HEK293 (cell line): ENCODE measurements at regions not wholly inside any gene's neighbourhood (a gene's known extent, or its start where the extent isn't known, plus 50 kb on each side); places are given as distances from the start of the nearest gene placed in this dataset.
"Not testable (repeated sequence)": the region's sequence is repeated elsewhere in the genome, so short reads cannot be mapped to it uniquely, and the experiment has no call there.

Experiments used
- CTCF ChIA-PET: fragments of 350-600 bp; formaldehyde crosslinking; extraction: SDS; loops from one replicate; lab custom pipeline; 2021; ENCODE audit warnings: antibody characterized with exemption; lab: Yijun Ruan, JAX
- POLR2A ChIA-PET: fragments of 300-600 bp; formaldehyde crosslinking; extraction: SDS; loops from one replicate; lab custom pipeline; 2020; ENCODE audit warnings: antibody characterized with exemption, inconsistent platforms; lab: Yijun Ruan, JAX
- H3K27ac ChIP-seq: fragments of 200-500 bp; sonication (Bioruptor generic); 2 replicates; pipeline ENCODE4 v1.5.1; 2014; ENCODE audit warnings: low read depth, low read length, control low read depth, inconsistent platforms; ENCODE audit errors: extremely low read depth
- H3K36me3 ChIP-seq, 2 experiments: fragments of 200-500 bp in 1 of 2; sonication (Bioruptor generic) in 1 of 2; 1 replicate in 1 of 2; 2 replicates in 1 of 2; pipeline ENCODE4 v1.5.1; 2014 to 2017; ENCODE audit warnings: inconsistent platforms in 2 of 2, low read length in 2 of 2; ENCODE audit not compliant: control insufficient read depth in 2 of 2, insufficient read depth in 1 of 2
- H3K4me1 ChIP-seq: fragments of 200-500 bp; sonication (Bioruptor generic); 2 replicates; pipeline ENCODE4 v1.5.1; 2014; ENCODE audit warnings: mild to moderate bottlenecking, low read length, inconsistent platforms; ENCODE audit not compliant: control insufficient read depth, insufficient read depth
- H3K4me3 ChIP-seq: 2 replicates; pipeline ENCODE4 v1.5.1; 2011; ENCODE audit warnings: low read depth, mild to moderate bottlenecking, control low read depth, low read length, moderate library complexity
- H3K9me3 ChIP-seq: fragments of 200-500 bp; sonication (Bioruptor generic); 2 replicates; pipeline ENCODE4 v1.5.1; 2014; ENCODE audit warnings: low read depth, low read length, inconsistent platforms; ENCODE audit not compliant: control insufficient read depth, insufficient read depth
- HIC1 ChIP-seq: fragments of 450-650 bp; formaldehyde crosslinking; IDR thresholded peaks from 2 replicates; pipeline ENCODE4 v1.5.1; 2016; ENCODE audit warnings: missing biosample characterization, missing genetic modification characterization
- HOXD13 ChIP-seq: sonication (generic); formaldehyde crosslinking; IDR thresholded peaks from 2 replicates; pipeline ENCODE4 v1.8.0; 2022; ENCODE audit warnings: missing genetic modification reagents, borderline replicate concordance
- KLF16 ChIP-seq: fragments of 450-650 bp; formaldehyde crosslinking; IDR thresholded peaks from 2 replicates; pipeline ENCODE4 v1.5.1; 2017; ENCODE audit warnings: missing biosample characterization, missing genetic modification characterization
- MZF1 ChIP-seq: fragments of 450-650 bp; formaldehyde crosslinking; IDR thresholded peaks from 2 replicates; pipeline ENCODE4 v1.5.1; 2017; ENCODE audit warnings: missing biosample characterization, missing genetic modification characterization, borderline replicate concordance
- RBAK ChIP-seq: fragments of 450-650 bp; formaldehyde crosslinking; IDR thresholded peaks from 2 replicates; pipeline ENCODE4 v1.5.1; 2016; ENCODE audit warnings: missing biosample characterization, missing genetic modification characterization
- TRIM28 ChIP-seq: IDR thresholded peaks from 2 replicates; pipeline ENCODE4 v1.6.1; 2011; ENCODE audit warnings: low read length, control low read depth, borderline replicate concordance
- ZNF132 ChIP-seq: fragments of 450-650 bp; formaldehyde crosslinking; IDR thresholded peaks from 2 replicates; pipeline ENCODE4 v1.5.1; 2017; ENCODE audit warnings: missing biosample characterization, missing genetic modification characterization, borderline replicate concordance
- ZNF138 ChIP-seq: fragments of 450-650 bp; formaldehyde crosslinking; IDR thresholded peaks from 2 replicates; pipeline ENCODE4 v1.5.1; 2016; ENCODE audit warnings: missing biosample characterization, missing genetic modification characterization, borderline replicate concordance
- ZNF146 ChIP-seq: fragments of 450-650 bp; formaldehyde crosslinking; IDR thresholded peaks from 2 replicates; pipeline ENCODE4 v1.5.1; 2016; ENCODE audit warnings: missing biosample characterization, missing genetic modification characterization
- ZNF157 ChIP-seq: fragments of 450-650 bp; formaldehyde crosslinking; IDR thresholded peaks from 2 replicates; pipeline ENCODE4 v1.5.1; 2016; ENCODE audit warnings: missing biosample characterization, missing genetic modification characterization
- ZNF341 ChIP-seq: fragments of 450-650 bp; formaldehyde crosslinking; IDR thresholded peaks from 2 replicates; pipeline ENCODE4; 2016; ENCODE audit warnings: low read depth, missing biosample characterization, missing genetic modification characterization
- ZNF366 ChIP-seq: fragments of 450-650 bp; formaldehyde crosslinking; conservative IDR thresholded peaks from 2 replicates; pipeline ENCODE4 v1.5.1; 2016; ENCODE audit warnings: missing biosample characterization, missing genetic modification characterization
- ZNF404 ChIP-seq: fragments of 450-650 bp; formaldehyde crosslinking; IDR thresholded peaks from 2 replicates; pipeline ENCODE4 v1.5.1; 2017; ENCODE audit warnings: missing biosample characterization, missing genetic modification characterization
- ZNF416 ChIP-seq: fragments of 450-650 bp; formaldehyde crosslinking; IDR thresholded peaks from 2 replicates; pipeline ENCODE4 v1.5.1; 2016; ENCODE audit warnings: missing biosample characterization, missing genetic modification characterization
- ZNF426 ChIP-seq: fragments of 450-650 bp; formaldehyde crosslinking; IDR thresholded peaks from 2 replicates; pipeline ENCODE4 v1.5.1; 2017; ENCODE audit warnings: missing biosample characterization, missing genetic modification characterization, mild to moderate bottlenecking, inconsistent platforms, moderate library complexity
- ZNF571 ChIP-seq: fragments of 450-650 bp; formaldehyde crosslinking; IDR thresholded peaks from 2 replicates; pipeline ENCODE4 v1.5.0; 2017; ENCODE audit warnings: missing biosample characterization, missing genetic modification characterization
- ZNF768 ChIP-seq: fragments of 450-650 bp; formaldehyde crosslinking; IDR thresholded peaks from 2 replicates; pipeline ENCODE4 v1.5.1; 2018; ENCODE audit warnings: missing biosample characterization, mild to moderate bottlenecking, missing genetic modification characterization
- ZSCAN23 ChIP-seq: fragments of 450-650 bp; formaldehyde crosslinking; IDR thresholded peaks from 2 replicates; pipeline ENCODE4 v1.5.1; 2016; ENCODE audit warnings: missing biosample characterization, missing genetic modification characterization
- TF ChIP-seq, protein P1 (sequence below): fragments of 450-650 bp; formaldehyde crosslinking; IDR thresholded peaks from 2 replicates; pipeline ENCODE4 v1.5.1; 2016; ENCODE audit warnings: missing biosample characterization, missing genetic modification characterization
- TF ChIP-seq, protein P2 (sequence below): fragments of 450-650 bp; formaldehyde crosslinking; IDR thresholded peaks from 2 replicates; pipeline ENCODE4 v1.5.1; 2017; ENCODE audit warnings: missing biosample characterization, missing genetic modification characterization

DNA sequence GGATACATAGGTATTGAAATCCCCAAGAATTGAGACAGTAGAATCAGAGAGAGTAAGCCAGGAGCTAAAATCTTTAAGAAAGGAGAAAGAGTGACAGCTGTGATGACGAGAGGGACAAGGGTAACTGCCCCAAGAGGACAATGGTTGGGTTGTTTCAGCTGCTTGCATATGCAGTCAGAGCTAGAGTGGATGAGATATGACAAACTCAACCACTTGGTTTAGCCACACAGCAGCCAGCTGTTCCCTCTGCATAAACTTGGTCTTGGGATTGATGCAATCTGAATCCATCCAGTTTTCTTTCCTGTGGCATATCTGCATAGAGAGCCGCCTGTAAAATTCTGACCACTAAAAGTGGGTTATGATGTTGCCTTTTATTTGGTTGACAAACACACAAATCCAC is 100.7 kb downstream of the ZNF622 start:
- no peaks in the 10 kb centered on the region for H3K36me3 ChIP-seq
- TF ChIP-seq ZNF157 (tag by site-specific recombination) (no peak), TRIM28 (no peak), HOXD13 (CRISPR knock-in tag) (no peak), ZNF768 (tag by site-specific recombination) (no peak), ZNF404 (tag by site-specific recombination) (no peak)
- H3K4me1 ChIP-seq, result no peaks in the 10 kb centered on the region
- ChIA-PET POLR2A (no interaction called here), CTCF (no interaction called here)
- no peak overlapping the region for H3K27ac ChIP-seq
- H3K9me3 ChIP-seq, result no peaks in the 10 kb centered on the region
- H3K4me3 ChIP-seq, result no peak overlapping the region

DNA sequence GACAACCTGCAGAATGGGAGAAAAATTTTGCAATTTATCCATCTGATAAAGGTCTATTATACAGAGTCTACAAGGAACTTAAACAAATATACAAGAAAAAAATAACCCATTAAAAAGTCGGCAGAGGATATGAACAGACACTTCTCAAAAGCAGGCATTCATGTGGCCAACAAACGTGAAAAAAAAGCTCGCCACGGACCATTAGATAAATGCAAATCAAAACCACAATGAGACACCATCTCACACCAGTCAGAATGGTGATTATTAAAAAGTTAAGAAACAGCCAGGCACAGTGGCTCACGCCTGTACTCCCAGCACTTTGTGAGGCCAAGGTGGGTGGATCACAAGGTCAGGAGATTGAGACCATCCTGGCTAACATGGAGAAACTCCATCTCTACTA is 112.2 kb downstream of the ZNF622 start:
- H3K4me1 ChIP-seq, CTCF ChIA-PET, H3K36me3 ChIP-seq, H3K9me3 ChIP-seq, H3K27ac ChIP-seq, POLR2A ChIA-PET, H3K4me3 ChIP-seq: not testable (repeated sequence)

GRCh38 chr5:16350816-16351215 is 114.8 kb downstream of the ZNF622 start:
- POLR2A ChIA-PET, result no interaction called here
- Histone ChIP-seq H3K36me3 (no peaks in the 10 kb centered on the region), H3K4me1 (no peaks in the 10 kb centered on the region), H3K4me3 (no peak overlapping the region), H3K27ac (no peak overlapping the region), H3K9me3 (no peaks in the 10 kb centered on the region)
- TF ChIP-seq, protein P1, sequence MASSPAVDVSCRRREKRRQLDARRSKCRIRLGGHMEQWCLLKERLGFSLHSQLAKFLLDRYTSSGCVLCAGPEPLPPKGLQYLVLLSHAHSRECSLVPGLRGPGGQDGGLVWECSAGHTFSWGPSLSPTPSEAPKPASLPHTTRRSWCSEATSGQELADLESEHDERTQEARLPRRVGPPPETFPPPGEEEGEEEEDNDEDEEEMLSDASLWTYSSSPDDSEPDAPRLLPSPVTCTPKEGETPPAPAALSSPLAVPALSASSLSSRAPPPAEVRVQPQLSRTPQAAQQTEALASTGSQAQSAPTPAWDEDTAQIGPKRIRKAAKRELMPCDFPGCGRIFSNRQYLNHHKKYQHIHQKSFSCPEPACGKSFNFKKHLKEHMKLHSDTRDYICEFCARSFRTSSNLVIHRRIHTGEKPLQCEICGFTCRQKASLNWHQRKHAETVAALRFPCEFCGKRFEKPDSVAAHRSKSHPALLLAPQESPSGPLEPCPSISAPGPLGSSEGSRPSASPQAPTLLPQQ (tag by site-specific recombination), result no peak
- TF ChIP-seq ZNF366 (tag by site-specific recombination) (0 out of 2 replicates have a peak, but pooled peaks have one; percentile 12), ZNF341 (no peak), RBAK (tag by site-specific recombination) (no peak), MZF1 (tag by site-specific recombination) (no peak), HIC1 (tag by site-specific recombination) (0 out of 2 replicates have a peak, but pooled peaks have one; percentile 16)
- CTCF ChIA-PET, result interaction anchor here (0.9 kb wide), 1 partner anchor 22 kb away, joined by 3 read pairs; no protein-coding TSS in a partner anchor

- no peaks in the 10 kb centered on the region; the same call in 1 of the 2 replicates for H3K9me3 ChIP-seq
- CTCF ChIA-PET, result interaction anchor here (0.9 kb wide), 1 partner anchor 26 kb away, joined by 3 read pairs; no protein-coding TSS in a partner anchor
- no peak for TF ChIP-seq ZNF138 (tag by site-specific recombination)
- no peak for TF ChIP-seq ZNF146
- TF ChIP-seq, protein P2, sequence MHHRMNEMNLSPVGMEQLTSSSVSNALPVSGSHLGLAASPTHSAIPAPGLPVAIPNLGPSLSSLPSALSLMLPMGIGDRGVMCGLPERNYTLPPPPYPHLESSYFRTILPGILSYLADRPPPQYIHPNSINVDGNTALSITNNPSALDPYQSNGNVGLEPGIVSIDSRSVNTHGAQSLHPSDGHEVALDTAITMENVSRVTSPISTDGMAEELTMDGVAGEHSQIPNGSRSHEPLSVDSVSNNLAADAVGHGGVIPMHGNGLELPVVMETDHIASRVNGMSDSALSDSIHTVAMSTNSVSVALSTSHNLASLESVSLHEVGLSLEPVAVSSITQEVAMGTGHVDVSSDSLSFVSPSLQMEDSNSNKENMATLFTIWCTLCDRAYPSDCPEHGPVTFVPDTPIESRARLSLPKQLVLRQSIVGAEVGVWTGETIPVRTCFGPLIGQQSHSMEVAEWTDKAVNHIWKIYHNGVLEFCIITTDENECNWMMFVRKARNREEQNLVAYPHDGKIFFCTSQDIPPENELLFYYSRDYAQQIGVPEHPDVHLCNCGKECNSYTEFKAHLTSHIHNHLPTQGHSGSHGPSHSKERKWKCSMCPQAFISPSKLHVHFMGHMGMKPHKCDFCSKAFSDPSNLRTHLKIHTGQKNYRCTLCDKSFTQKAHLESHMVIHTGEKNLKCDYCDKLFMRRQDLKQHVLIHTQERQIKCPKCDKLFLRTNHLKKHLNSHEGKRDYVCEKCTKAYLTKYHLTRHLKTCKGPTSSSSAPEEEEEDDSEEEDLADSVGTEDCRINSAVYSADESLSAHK, result no peak
- TF ChIP-seq ZNF132 (tag by site-specific recombination), result no peak
- no peak for TF ChIP-seq ZNF416 (tag by site-specific recombination)
- no peak for TF ChIP-seq ZNF426
- TF ChIP-seq ZSCAN23 (tag by site-specific recombination), result no peak
- no peak for TF ChIP-seq KLF16 (tag by site-specific recombination)
- no peak for TF ChIP-seq ZNF571
- H3K36me3 ChIP-seq, result no peaks in the 10 kb centered on the region
- no peaks in the 10 kb centered on the region for H3K4me1 ChIP-seq
- no peak overlapping the region for H3K27ac ChIP-seq
- POLR2A ChIA-PET, result no interaction called here
- no peak overlapping the region for H3K4me3 ChIP-seq
Measured at GRCh38 chr5:16346380-16346779, 119.2 kb downstream of the ZNF622 start.
